ENCODE measurements at regions not wholly inside any gene's neighbourhood (a gene's known extent, or its start where the extent isn't known, plus 50 kb on each side); places are given as distances from the start of the nearest gene placed in this dataset.

GRCh38 chr16:79687249-79688130, 87.0 kb upstream of the MAF start:
- no peak for DNase-seq

DNA sequence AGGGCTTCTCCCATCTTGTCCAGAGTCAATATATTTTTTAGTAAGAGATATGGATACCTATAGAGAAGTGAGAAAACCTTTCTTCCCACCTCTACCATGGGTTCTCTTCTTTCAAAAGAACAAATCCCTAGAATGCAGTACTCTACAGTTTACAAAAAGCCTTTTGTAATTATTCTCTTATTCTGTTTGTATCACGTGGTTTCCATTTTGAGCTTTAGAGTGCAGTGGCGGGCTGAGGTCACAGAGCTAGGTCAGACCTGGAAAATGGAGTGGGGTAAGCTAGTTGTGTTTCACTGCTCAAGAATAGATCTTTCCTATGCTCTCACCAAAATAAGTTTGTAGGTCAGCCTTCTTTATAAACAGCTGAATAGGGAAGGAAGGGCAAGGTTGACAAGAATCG, 85.3 kb upstream of the MAF start:
- DNase-seq, result no peak

- DNase-seq, result no peak
Observed at GRCh38 chr16:79679334-79679733, 78.8 kb upstream of the MAF start.

GRCh38 chr16:79677799-79678530, 77.4 kb upstream of the MAF start:
- no peak for DNase-seq

- DNase-seq, result no peak
Observed at GRCh38 chr16:79673635-79674034, 73.1 kb upstream of the MAF start.

- DNase-seq, result no peak
Observed at GRCh38 chr16:79672524-79672923, 72.0 kb upstream of the MAF start.

GRCh38 chr16:79668502-79668901, 68.0 kb upstream of the MAF start:
- no peak for DNase-seq

DNA sequence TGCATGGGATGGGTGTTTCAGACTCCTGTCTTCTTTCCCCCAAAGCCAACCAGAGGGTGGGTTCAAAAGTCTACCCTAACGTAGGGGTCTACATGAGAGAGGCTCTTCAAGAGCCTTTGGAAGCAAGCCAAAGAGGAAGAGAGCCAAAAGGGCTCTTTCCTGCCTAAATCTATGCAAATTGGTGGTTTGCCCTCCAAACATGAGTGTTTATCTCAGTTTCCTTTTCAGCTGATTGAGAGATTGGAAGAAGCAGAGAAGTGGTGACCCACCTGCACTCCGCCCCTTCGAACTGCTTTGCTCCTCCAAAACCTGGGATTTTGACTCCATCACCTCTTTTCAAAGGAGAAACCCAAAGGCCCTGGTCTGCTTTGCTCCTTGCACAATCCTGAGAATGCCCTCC, 65.4 kb upstream of the MAF start:
- DNase-seq, result no peak

DNA sequence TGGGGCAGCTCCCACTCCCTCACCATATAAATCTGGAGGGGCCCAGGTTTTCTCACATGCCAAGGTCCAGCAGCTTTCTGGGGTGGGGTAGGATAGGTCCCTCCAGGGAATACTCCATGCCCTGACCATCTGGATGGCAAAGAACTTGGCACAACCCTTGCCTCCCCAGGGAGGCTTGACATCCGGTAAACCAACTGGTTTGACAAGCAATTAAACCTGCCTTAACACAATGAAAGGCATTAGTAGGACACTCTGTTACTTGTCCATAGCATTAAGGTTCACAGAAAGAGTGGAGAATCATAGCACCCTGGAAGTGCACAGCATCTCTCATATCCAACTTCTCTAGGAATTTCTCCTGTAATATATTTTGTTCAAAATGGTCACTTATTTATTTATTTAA, 63.9 kb upstream of the MAF start:
- DNase-seq, result no peak

DNA sequence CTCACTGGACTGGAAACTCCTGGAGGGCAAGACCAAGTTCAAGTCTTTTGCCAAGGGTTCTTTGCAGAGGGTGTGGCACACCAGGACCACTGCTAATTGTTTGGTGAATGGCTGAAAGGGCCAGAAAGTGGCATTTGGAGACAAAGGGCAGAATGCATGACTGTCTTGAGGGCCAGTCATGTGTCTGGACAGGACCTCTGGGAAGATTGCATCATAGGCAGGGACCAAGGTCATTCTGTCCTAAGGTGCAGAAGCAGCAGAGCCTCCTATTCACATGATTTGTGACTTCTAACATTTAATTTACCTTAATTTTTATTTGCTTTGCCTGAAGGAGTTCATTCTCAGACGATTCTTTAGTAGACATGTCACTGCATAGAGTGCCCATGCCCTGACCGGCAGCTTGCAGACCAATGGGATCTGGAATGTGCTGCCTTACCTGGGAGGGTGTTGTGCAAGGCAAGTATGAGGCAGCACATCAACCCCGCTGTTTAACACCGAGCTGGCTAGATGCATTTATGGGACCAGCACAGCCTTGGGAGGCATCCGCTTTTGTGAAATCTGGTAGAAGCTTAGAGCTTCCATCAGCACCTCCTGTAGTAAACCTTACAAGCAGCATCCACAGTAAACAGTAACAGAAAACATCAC, 62.3 kb upstream of the MAF start:
- DNase-seq, result no peak

DNA sequence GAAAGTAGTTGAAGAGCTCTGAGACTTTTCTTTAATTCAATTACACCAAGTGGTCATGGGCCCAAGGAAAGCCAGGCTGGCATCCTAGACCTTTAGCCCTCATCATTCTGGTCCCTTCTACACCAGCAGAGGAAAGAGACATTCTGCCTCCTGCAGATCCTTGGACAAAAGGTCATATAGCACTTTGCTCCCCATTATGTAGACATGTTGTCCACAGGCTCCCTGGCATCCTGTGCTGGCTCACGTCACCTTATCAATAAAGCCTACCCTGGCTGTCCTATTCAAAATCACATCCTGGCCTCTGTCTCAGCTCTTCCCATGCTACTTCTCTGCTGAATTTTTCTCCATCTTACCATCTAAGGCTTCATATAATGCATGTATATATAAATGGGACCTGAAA, 61.6 kb upstream of the MAF start:
- DNase-seq, result no peak

- DNase-seq, result no peak
Observed at GRCh38 chr16:79661578-79661977, 61.0 kb upstream of the MAF start.

DNA sequence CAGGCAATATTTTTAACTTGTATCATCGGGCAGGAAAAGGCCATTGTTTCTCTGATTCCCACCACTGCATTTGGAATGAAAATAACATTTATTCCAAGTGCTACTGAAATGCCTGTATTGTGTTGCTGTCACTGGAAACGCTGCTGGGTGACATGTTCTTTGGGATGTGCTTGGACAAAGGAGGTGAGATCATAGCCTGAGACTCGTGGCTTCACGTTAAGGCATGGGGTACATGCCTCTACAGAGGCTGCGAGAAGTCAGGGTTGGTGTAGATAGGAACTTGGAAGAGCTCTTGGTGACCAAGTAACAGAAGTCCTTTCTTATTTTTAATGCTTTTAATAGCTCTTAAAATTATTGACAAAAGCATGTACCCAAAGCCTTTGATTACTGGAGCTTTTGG, 58.8 kb upstream of the MAF start:
- DNase-seq, result no peak

GRCh38 chr16:79658301-79659033, 57.9 kb upstream of the MAF start:
- DNase-seq, result peak; percentile 77

DNA sequence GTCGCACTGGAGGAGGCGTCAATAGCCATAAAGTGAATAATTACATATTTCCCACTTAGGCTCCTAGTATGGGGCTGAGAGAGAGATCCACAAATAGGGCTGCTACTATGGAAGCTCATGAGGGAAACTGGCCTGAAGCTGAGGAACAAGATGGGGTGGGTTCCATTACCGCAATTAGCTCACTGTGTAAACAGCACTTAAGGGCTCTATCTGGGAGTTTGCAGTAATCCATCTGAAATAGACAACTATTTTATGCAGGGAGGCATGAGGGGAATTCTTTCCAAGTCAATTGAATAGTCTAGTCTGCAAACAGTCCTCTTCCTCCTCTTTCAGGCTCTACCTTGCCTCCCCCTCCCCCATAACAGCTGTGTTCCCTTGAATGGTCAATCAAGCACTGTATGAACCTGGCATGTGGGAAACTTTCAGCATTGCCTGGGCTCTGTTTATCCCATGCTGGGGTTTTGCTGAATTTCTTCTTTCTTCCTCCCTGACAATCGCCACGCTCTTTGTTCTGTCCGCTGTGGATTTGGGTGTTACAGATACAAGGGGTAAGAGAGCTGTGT, 56.1 kb upstream of the MAF start:
- no peak for DNase-seq

DNA sequence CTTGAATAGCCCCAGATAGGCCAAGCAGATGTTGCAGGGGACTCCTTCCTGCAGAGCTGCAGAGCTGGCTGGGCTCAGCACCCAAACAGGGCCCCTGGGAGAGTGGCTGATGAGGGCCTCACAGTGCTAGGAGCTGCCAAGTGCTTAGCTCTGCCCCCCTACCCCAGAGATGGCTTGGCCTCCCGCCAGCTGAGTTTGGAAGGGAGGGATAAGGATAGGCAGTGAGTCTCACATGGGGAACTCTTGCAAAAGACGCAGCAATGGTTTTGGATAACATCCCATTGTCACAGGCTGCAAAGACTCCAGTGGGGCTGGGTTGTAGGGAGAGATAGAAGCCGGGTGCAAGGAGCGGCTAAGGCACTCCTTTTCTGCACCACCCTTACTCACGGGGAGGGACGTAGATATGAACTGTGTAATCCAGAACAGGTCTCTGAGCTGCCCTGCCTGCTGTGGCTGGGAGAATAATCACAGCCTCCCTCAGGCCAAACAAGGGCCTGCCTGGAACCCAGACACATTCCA, 52.9 kb upstream of the MAF start:
- peak; percentile 40 for DNase-seq

GRCh38 chr16:79651363-79651762, 50.8 kb upstream of the MAF start:
- peak; percentile 53 for DNase-seq
